Neural progenitor cell (in vitro differentiated cells): ENCODE measurements at regions not wholly inside any gene's neighbourhood (a gene's known extent, or its start where the extent isn't known, plus 50 kb on each side); places are given as distances from the start of the nearest gene placed in this dataset.

ENCODE experiments used
- DNase-seq: peaks from one replicate; pipeline ENCODE4 v3.0.0-alpha.2; 2016; ENCODE audit warnings: low spot score
- H2AFZ ChIP-seq: fragments of 200-600 bp; sonication (generic); replicated peaks from 2 replicates; pipeline ENCODE4 v1.6.1; 2016; ENCODE audit warnings: antibody characterized with exemption
- H3F3A ChIP-seq: fragments of 200-600 bp; sonication (generic); 2 replicates; pipeline ENCODE4 v1.6.1; 2016; ENCODE audit warnings: antibody characterized with exemption, low read depth
- H3K27ac ChIP-seq: fragments of 200-600 bp; sonication (generic); 2 replicates; pipeline ENCODE4 v1.5.1; 2016; ENCODE audit warnings: mild to moderate bottlenecking
- H3K27me3 ChIP-seq: fragments of 200-600 bp; sonication (generic); 2 replicates; pipeline ENCODE4 v1.6.1; 2016; ENCODE audit warnings: mild to moderate bottlenecking, moderate library complexity
- H3K36me3 ChIP-seq: fragments of 200-600 bp; sonication (generic); 2 replicates; pipeline ENCODE4 v1.5.1; 2016
- H3K4me1 ChIP-seq: fragments of 200-600 bp; sonication (generic); 2 replicates; pipeline ENCODE4 v1.6.1; 2016; ENCODE audit warnings: mixed run types
- H3K4me2 ChIP-seq: fragments of 200-600 bp; sonication (generic); 2 replicates; pipeline ENCODE4 v1.6.1; 2016
- H3K4me3 ChIP-seq: fragments of 200-600 bp; sonication (generic); 2 replicates; pipeline ENCODE4 v1.5.1; 2016
- H3K79me2 ChIP-seq: fragments of 200-600 bp; sonication (generic); 2 replicates; pipeline ENCODE4 v1.6.1; 2016; ENCODE audit warnings: low read depth
- H3K9ac ChIP-seq: fragments of 200-600 bp; sonication (generic); 2 replicates; pipeline ENCODE4 v1.6.1; 2016
- H3K9me3 ChIP-seq: fragments of 200-600 bp; sonication (generic); 2 replicates; pipeline ENCODE4 v1.5.1; 2016; ENCODE audit warnings: low read depth
- H4K20me1 ChIP-seq: fragments of 200-600 bp; sonication (generic); 2 replicates; pipeline ENCODE4 v1.6.1; 2016; ENCODE audit warnings: low read depth
- H3K27ac Mint-ChIP-seq: 3 replicates; pipeline ENCODE4 v1.8.0; 2021; ENCODE audit warnings: mixed read lengths
- H3K27me3 Mint-ChIP-seq: 2 replicates; pipeline ENCODE4 v1.8.0; 2022; ENCODE audit warnings: low read depth, mild to moderate bottlenecking, inconsistent platforms, moderate library complexity, mixed read lengths; ENCODE audit not compliant: insufficient read depth
- H3K36me3 Mint-ChIP-seq: 3 replicates; pipeline ENCODE4 v1.8.0; 2021; ENCODE audit warnings: mixed read lengths
- H3K4me1 Mint-ChIP-seq: 3 replicates; pipeline ENCODE4 v1.8.0; 2021; ENCODE audit warnings: mixed read lengths
- H3K4me3 Mint-ChIP-seq: 3 replicates; pipeline ENCODE4 v1.8.0; 2021; ENCODE audit warnings: mild to moderate bottlenecking, moderate library complexity, mixed read lengths
- H3K9me3 Mint-ChIP-seq: 3 replicates; pipeline ENCODE4 v1.8.0; 2020; ENCODE audit warnings: mixed read lengths
- CTCF ChIP-seq: fragments of 200-600 bp; sonication (generic); IDR thresholded peaks from 2 replicates; pipeline ENCODE4 v1.5.1; 2017; ENCODE audit warnings: antibody characterized with exemption, mild to moderate bottlenecking
- EZH2 ChIP-seq: fragments of 200-600 bp; sonication (generic); IDR thresholded peaks from 2 replicates; pipeline ENCODE4 v1.6.1; 2017; ENCODE audit warnings: antibody characterized with exemption, mild to moderate bottlenecking, moderate library complexity
- EZH2phosphoT487 ChIP-seq: fragments of 200-600 bp; sonication (generic); IDR thresholded peaks from 2 replicates; pipeline ENCODE4 v1.6.1; 2017; ENCODE audit warnings: antibody characterized with exemption

- peaks cover 3% of the 10 kb centered on the region for H3K4me1 Mint-ChIP-seq
- Histone ChIP-seq H3F3A (no peaks in the 10 kb centered on the region), H4K20me1 (no peaks in the 10 kb centered on the region), H3K36me3 (no peaks in the 10 kb centered on the region), H3K27me3 (no peaks in the 10 kb centered on the region), H3K4me2 (no peak overlapping the region), H3K79me2 (no peaks in the 10 kb centered on the region), H3K4me3 (no peak overlapping the region), H3K9ac (no peak overlapping the region), H3K9me3 (no peaks in the 10 kb centered on the region), H3K4me1 (peaks cover 10% of the 10 kb centered on the region), H2AFZ (no peak overlapping the region), H3K27ac (no peak overlapping the region)
- no peak for TF ChIP-seq EZH2phosphoT487
- no peak for TF ChIP-seq CTCF
- TF ChIP-seq EZH2, result no peak
- H3K27ac Mint-ChIP-seq, result no peak overlapping the region
- no peak for DNase-seq
- peaks cover 2% of the 10 kb centered on the region for H3K9me3 Mint-ChIP-seq
- H3K36me3 Mint-ChIP-seq, result no peaks in the 10 kb centered on the region
- H3K27me3 Mint-ChIP-seq, result no peaks in the 10 kb centered on the region
- no peak overlapping the region for H3K4me3 Mint-ChIP-seq
These were observed 723.2 kb downstream of the TAF11L14 start for GRCh38 chr5:18357486-18357885.

GRCh38 chr5:18366234-18366633, 732.0 kb downstream of the TAF11L14 start:
- no peak overlapping the region for H3K9ac ChIP-seq
- TF ChIP-seq EZH2phosphoT487 (no peak), CTCF (no peak), EZH2 (no peak)

GRCh38 chr5:18370531-18370930, 736.3 kb downstream of the TAF11L14 start:
- Mint-ChIP-seq H3K4me1 (no peaks in the 10 kb centered on the region), H3K9me3 (no peaks in the 10 kb centered on the region), H3K4me3 (no peak overlapping the region), H3K36me3 (no peaks in the 10 kb centered on the region), H3K27ac (no peak overlapping the region), H3K27me3 (no peaks in the 10 kb centered on the region)
- Histone ChIP-seq H2AFZ (no peak overlapping the region), H3K27ac (no peak overlapping the region), H3K9me3 (no peaks in the 10 kb centered on the region), H3K4me2 (no peak overlapping the region), H3K36me3 (no peaks in the 10 kb centered on the region), H3K79me2 (no peaks in the 10 kb centered on the region), H4K20me1 (no peaks in the 10 kb centered on the region), H3K9ac (no peak overlapping the region), H3K4me1 (no peaks in the 10 kb centered on the region), H3K4me3 (no peak overlapping the region), H3F3A (no peaks in the 10 kb centered on the region), H3K27me3 (no peaks in the 10 kb centered on the region)
- TF ChIP-seq EZH2 (no peak), CTCF (no peak), EZH2phosphoT487 (no peak)
- DNase-seq, result no peak

More at GRCh38 chr5:18366234-18366633, 732.0 kb downstream of the TAF11L14 start:
- peaks cover 3% of the 10 kb centered on the region for H3K4me1 Mint-ChIP-seq
- H3K4me3 ChIP-seq, result no peak overlapping the region
- no peaks in the 10 kb centered on the region for H4K20me1 ChIP-seq
- H3K36me3 Mint-ChIP-seq, result no peaks in the 10 kb centered on the region
- H3K27me3 Mint-ChIP-seq, result no peaks in the 10 kb centered on the region
- H3K79me2 ChIP-seq, result no peaks in the 10 kb centered on the region
- DNase-seq, result no peak
- H3K4me2 ChIP-seq, result no peak overlapping the region
- H3K9me3 ChIP-seq, result no peaks in the 10 kb centered on the region
- no peaks in the 10 kb centered on the region for H3K36me3 ChIP-seq
- no peaks in the 10 kb centered on the region for H3K27me3 ChIP-seq
- no peaks in the 10 kb centered on the region for H3K9me3 Mint-ChIP-seq
- H3K4me1 ChIP-seq, result peaks cover 6% of the 10 kb centered on the region
- H2AFZ ChIP-seq, result no peak overlapping the region
- H3K4me3 Mint-ChIP-seq, result no peak overlapping the region
- no peaks in the 10 kb centered on the region for H3F3A ChIP-seq
- no peak overlapping the region for H3K27ac Mint-ChIP-seq
- no peak overlapping the region for H3K27ac ChIP-seq
